PC-9 (cell line): ENCODE measurements at regions not wholly inside any gene's neighbourhood (a gene's known extent, or its start where the extent isn't known, plus 50 kb on each side); places are given as distances from the start of the nearest gene placed in this dataset.

Experiments
- BruUV-seq: library from RNA; stranded (reverse); fragments of 400-500 nt; replicated peaks from 2 replicates; lab custom pipeline; 2021; lab: Mats Ljungman, UMichigan
- CTCF ChIA-PET: fragments of 300-600 bp; sonication (Branson Sonifier 250); formaldehyde crosslinking; loops from one replicate; lab custom pipeline; 2022; ENCODE audit warnings: antibody characterized with exemption; lab: Charles Lee
- POLR2A ChIA-PET: fragments of 300-600 bp; sonication (Branson Sonifier 250); formaldehyde crosslinking; loops from one replicate; lab custom pipeline; 2022; ENCODE audit warnings: antibody characterized with exemption; ENCODE audit not compliant: unreplicated experiment; lab: Charles Lee
- DNase-seq, 2 experiments: peaks; one replicate each; pipeline versions ENCODE4 v3.0.0 to v3.0.0-alpha.2; 2015 to 2022; ENCODE audit warnings: mixed read lengths in 1 of 2
- H2AFZ ChIP-seq: fragments of 200-600 bp; sonication (generic); 2 replicates; pipeline ENCODE4 v1.8.1; 2017; ENCODE audit warnings: antibody characterized with exemption
- H3F3A ChIP-seq: fragments of 200-600 bp; sonication (generic); 2 replicates; pipeline ENCODE4 v1.8.1; 2017; ENCODE audit warnings: antibody characterized with exemption, mild to moderate bottlenecking, low read depth; ENCODE audit not compliant: insufficient read depth
- H3K27ac ChIP-seq: fragments of 200-600 bp; sonication (generic); 2 replicates; pipeline ENCODE4 v1.6.1; 2016; ENCODE audit warnings: mixed run types
- H3K27me3 ChIP-seq: fragments of 200-600 bp; sonication (generic); 2 replicates; pipeline ENCODE4 v1.6.1; 2016; ENCODE audit warnings: low read depth, mixed run types; ENCODE audit not compliant: insufficient read depth
- H3K36me3 ChIP-seq: fragments of 200-600 bp; sonication (generic); 2 replicates; pipeline ENCODE4 v1.6.1; 2016; ENCODE audit warnings: low read depth, mixed run types
- H3K4me1 ChIP-seq: fragments of 200-600 bp; sonication (generic); replicated peaks from 2 replicates; pipeline ENCODE4 v1.6.1; 2016; ENCODE audit warnings: mixed run types; ENCODE audit not compliant: insufficient read depth
- H3K4me2 ChIP-seq: fragments of 200-600 bp; sonication (generic); 2 replicates; pipeline ENCODE4 v1.6.1; 2017; ENCODE audit warnings: mixed run types
- H3K4me3 ChIP-seq: fragments of 200-600 bp; sonication (generic); 2 replicates; pipeline ENCODE4 v1.6.1; 2016; ENCODE audit warnings: mixed run types
- H3K79me2 ChIP-seq: fragments of 200-600 bp; sonication (generic); 2 replicates; pipeline ENCODE4 v1.6.1; 2017; ENCODE audit warnings: low read depth, mixed run types
- H3K9me2 ChIP-seq: fragments of 200-600 bp; sonication (generic); 2 replicates; pipeline ENCODE4 v1.8.1; 2017; ENCODE audit warnings: mild to moderate bottlenecking; ENCODE audit not compliant: insufficient read depth
- H3K9me3 ChIP-seq: fragments of 200-600 bp; sonication (generic); 2 replicates; pipeline ENCODE4 v1.8.1; 2016; ENCODE audit warnings: low read depth; ENCODE audit not compliant: insufficient read depth
- H4K20me1 ChIP-seq: fragments of 200-600 bp; sonication (generic); 2 replicates; pipeline ENCODE4 v1.8.1; 2017; ENCODE audit not compliant: insufficient read depth
- EZH2 ChIP-seq: fragments of 200-600 bp; sonication (generic); IDR thresholded peaks from 2 replicates; pipeline ENCODE4 v1.8.0; 2017; ENCODE audit warnings: antibody characterized with exemption, low read depth
- intact Hi-C: fragments of 100-400 bp; cut with micrococcal nuclease; formaldehyde crosslinking; loops from one replicate; pipeline ENCODE4 v1.10.0; 2022; ENCODE audit not compliant: unreplicated experiment
- TF ChIP-seq, protein P1 (sequence below): fragments of 200-600 bp; sonication (generic); conservative IDR thresholded peaks from 2 replicates; pipeline ENCODE4 v1.6.1; 2017; ENCODE audit warnings: mixed run types, antibody characterized with exemption, mild to moderate bottlenecking, moderate library complexity

- Histone ChIP-seq H3K79me2 (no peaks in the 10 kb centered on the region), H3K27me3 (no peaks in the 10 kb centered on the region), H3K4me1 (peaks cover 30% of the 10 kb centered on the region), H3F3A (peaks cover 20% of the 10 kb centered on the region), H3K4me2 (no peak overlapping the region), H3K4me3 (no peak overlapping the region), H3K9me2 (no peaks in the 10 kb centered on the region), H2AFZ (no peak overlapping the region), H3K36me3 (no peaks in the 10 kb centered on the region), H3K9me3 (peaks cover 15% of the 10 kb centered on the region; the same call in 1 of the 2 replicates), H3K27ac (peak overlapping the region; percentile 82), H4K20me1 (no peaks in the 10 kb centered on the region)
- CTCF ChIA-PET: no interaction called here
- no peak for DNase-seq
- intact Hi-C loops: loop anchor here (5.0 kb wide), 2 partner anchors 118 to 172 kb away; no protein-coding TSS in a partner anchor
- TSS peak; percentile 69 for BruUV-seq
- POLR2A ChIA-PET: interaction anchor here (0.7 kb wide), 1 partner anchor 171 kb away, joined by 3 read pairs; no protein-coding TSS in a partner anchor
- no peak for TF ChIP-seq EZH2
- TF ChIP-seq, protein P1, sequence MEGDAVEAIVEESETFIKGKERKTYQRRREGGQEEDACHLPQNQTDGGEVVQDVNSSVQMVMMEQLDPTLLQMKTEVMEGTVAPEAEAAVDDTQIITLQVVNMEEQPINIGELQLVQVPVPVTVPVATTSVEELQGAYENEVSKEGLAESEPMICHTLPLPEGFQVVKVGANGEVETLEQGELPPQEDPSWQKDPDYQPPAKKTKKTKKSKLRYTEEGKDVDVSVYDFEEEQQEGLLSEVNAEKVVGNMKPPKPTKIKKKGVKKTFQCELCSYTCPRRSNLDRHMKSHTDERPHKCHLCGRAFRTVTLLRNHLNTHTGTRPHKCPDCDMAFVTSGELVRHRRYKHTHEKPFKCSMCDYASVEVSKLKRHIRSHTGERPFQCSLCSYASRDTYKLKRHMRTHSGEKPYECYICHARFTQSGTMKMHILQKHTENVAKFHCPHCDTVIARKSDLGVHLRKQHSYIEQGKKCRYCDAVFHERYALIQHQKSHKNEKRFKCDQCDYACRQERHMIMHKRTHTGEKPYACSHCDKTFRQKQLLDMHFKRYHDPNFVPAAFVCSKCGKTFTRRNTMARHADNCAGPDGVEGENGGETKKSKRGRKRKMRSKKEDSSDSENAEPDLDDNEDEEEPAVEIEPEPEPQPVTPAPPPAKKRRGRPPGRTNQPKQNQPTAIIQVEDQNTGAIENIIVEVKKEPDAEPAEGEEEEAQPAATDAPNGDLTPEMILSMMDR: no peak
Observed at GRCh38 chr6:12484519-12484918, 194.4 kb downstream of the EDN1 start.

GRCh38 chr6:12485226-12485764 lies 195.1 kb downstream of the EDN1 start:
- no peak overlapping the region; the same call in 1 of the 2 replicates for H3K27ac ChIP-seq
- TF ChIP-seq EZH2: no peak
- TF ChIP-seq, protein P1: no peak
- H3K4me1 ChIP-seq: peaks cover 29% of the 10 kb centered on the region
- CTCF ChIA-PET: no interaction called here
- H3K4me3 ChIP-seq: no peak overlapping the region
- H3K9me3 ChIP-seq: peaks cover 15% of the 10 kb centered on the region; the same call in 1 of the 2 replicates
- no TSS peak for BruUV-seq
- intact Hi-C loops: no loop called here
- peaks cover 20% of the 10 kb centered on the region for H3F3A ChIP-seq
- POLR2A ChIA-PET: interaction anchor here (0.7 kb wide), 1 partner anchor 172 kb away, joined by 3 read pairs; no protein-coding TSS in a partner anchor
- H3K79me2 ChIP-seq: no peaks in the 10 kb centered on the region
- H3K27me3 ChIP-seq: no peaks in the 10 kb centered on the region
- no peak for DNase-seq
- H3K9me2 ChIP-seq: no peaks in the 10 kb centered on the region
- H3K36me3 ChIP-seq: no peaks in the 10 kb centered on the region
- H3K4me2 ChIP-seq: no peak overlapping the region
- no peaks in the 10 kb centered on the region for H4K20me1 ChIP-seq
- no peak overlapping the region for H2AFZ ChIP-seq

DNA sequence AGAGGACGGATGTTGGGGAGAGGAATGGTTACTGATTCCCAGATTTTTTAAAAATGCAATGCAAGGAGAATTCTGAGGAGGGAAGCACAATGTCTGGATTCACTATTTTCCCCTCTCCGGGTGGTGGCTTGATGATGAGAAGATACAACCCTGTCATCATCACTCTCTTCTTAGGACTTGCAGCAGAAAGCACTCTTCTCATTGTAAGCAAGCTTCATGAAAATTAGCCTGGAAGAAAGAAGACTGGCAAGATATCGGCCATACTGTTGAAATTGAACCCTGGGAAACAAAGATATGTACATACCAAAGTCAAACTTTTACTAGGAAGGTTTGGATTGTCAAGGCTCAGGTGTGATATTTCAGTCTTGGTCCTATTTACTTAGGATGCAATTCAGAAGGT lies 195.7 kb downstream of the EDN1 start:
- H4K20me1 ChIP-seq: no peaks in the 10 kb centered on the region
- no peaks in the 10 kb centered on the region for H3K27me3 ChIP-seq
- no peak overlapping the region for H3K27ac ChIP-seq
- H3K9me3 ChIP-seq: peaks cover 10% of the 10 kb centered on the region; the same call in 1 of the 2 replicates
- ChIA-PET CTCF (no interaction called here), POLR2A (no interaction called here)
- no peak overlapping the region for H3K4me2 ChIP-seq
- intact Hi-C loops: no loop called here
- peaks cover 23% of the 10 kb centered on the region for H3F3A ChIP-seq
- H2AFZ ChIP-seq: no peak overlapping the region
- H3K36me3 ChIP-seq: no peaks in the 10 kb centered on the region
- H3K79me2 ChIP-seq: no peaks in the 10 kb centered on the region
- peaks cover 31% of the 10 kb centered on the region for H3K4me1 ChIP-seq
- TF ChIP-seq, protein P1: no peak
- no TSS peak for BruUV-seq
- no peaks in the 10 kb centered on the region for H3K9me2 ChIP-seq
- no peak overlapping the region for H3K4me3 ChIP-seq
- no peak for DNase-seq
